IMR-90 (cell line): ENCODE measurements at regions not wholly inside any gene's neighbourhood (a gene's known extent, or its start where the extent isn't known, plus 50 kb on each side); places are given as distances from the start of the nearest gene placed in this dataset.

Experiments used
- ATAC-seq: fragments of 200-7000 bp; cut with Tn5 transposase; 2 replicates; pipeline ENCODE4 v1.9.1; 2020; ENCODE audit warnings: low read depth, mild to moderate bottlenecking, moderate library complexity
- BruUV-seq: library from RNA; stranded (reverse); fragments of 400-500 nt; replicated peaks from 2 replicates; lab custom pipeline; 2021; lab: Mats Ljungman, UMichigan
- CTCF ChIA-PET: fragments of 300-600 bp; formaldehyde crosslinking; extraction: SDS; loops from one replicate; lab custom pipeline; 2021; ENCODE audit warnings: antibody characterized with exemption; lab: Yijun Ruan, JAX
- POLR2A ChIA-PET: fragments of 300-600 bp; sonication (Branson Sonifier 250); formaldehyde crosslinking; loops from one replicate; lab custom pipeline; 2022; ENCODE audit warnings: antibody characterized with exemption; ENCODE audit not compliant: unreplicated experiment; lab: Charles Lee
- DNase-seq: peaks from one replicate; pipeline ENCODE4 v3.0.0; 2013
- H2AFZ ChIP-seq: replicated peaks from 2 replicates; pipeline ENCODE3; 2013; ENCODE audit warnings: low read length, mild to moderate bottlenecking; ENCODE audit not compliant: poor library complexity
- H2AK5ac ChIP-seq: 2 replicates; pipeline ENCODE4 v1.6.1; 2013; ENCODE audit warnings: low read depth, low read length, inconsistent platforms
- H2AK9ac ChIP-seq: replicated peaks from 2 replicates; pipeline ENCODE3; 2013; ENCODE audit warnings: mild to moderate bottlenecking, low read depth, low read length, moderate library complexity; ENCODE audit not compliant: poor library complexity
- H2BK120ac ChIP-seq: 2 replicates; pipeline ENCODE4 v1.6.1; 2013; ENCODE audit warnings: low read depth, low read length, inconsistent platforms
- H2BK15ac ChIP-seq: 3 replicates; pipeline ENCODE4 v1.6.1; 2013; ENCODE audit warnings: low read depth, low read length, inconsistent platforms
- H2BK20ac ChIP-seq: 2 replicates; pipeline ENCODE4 v1.6.1; 2013; ENCODE audit warnings: low read depth, mild to moderate bottlenecking, inconsistent platforms, low read length, moderate library complexity
- H2BK5ac ChIP-seq: 2 replicates; pipeline ENCODE4 v1.6.1; 2013; ENCODE audit warnings: mild to moderate bottlenecking, low read depth, low read length, inconsistent platforms; ENCODE audit not compliant: poor library complexity, severe bottlenecking
- H3K14ac ChIP-seq: replicated peaks from 2 replicates; pipeline ENCODE4 v1.6.1; 2013; ENCODE audit warnings: low read depth, low read length, inconsistent platforms
- H3K18ac ChIP-seq: 2 replicates; pipeline ENCODE4 v1.6.1; 2013; ENCODE audit warnings: low read depth, low read length, control low read depth
- H3K23ac ChIP-seq: 2 replicates; pipeline ENCODE4 v1.6.1; 2013; ENCODE audit warnings: low read depth, low read length, inconsistent platforms
- H3K27ac ChIP-seq: 2 replicates; pipeline ENCODE4 v1.5.1; 2013; ENCODE audit warnings: mild to moderate bottlenecking, control low read depth, low read length; ENCODE audit not compliant: insufficient read depth
- H3K27me3 ChIP-seq: 2 replicates; pipeline ENCODE4 v1.6.1; 2013; ENCODE audit warnings: low read length; ENCODE audit not compliant: control insufficient read depth, insufficient read depth
- H3K36me3 ChIP-seq: 2 replicates; pipeline ENCODE4 v1.6.1; 2013; ENCODE audit warnings: low read length, mixed read lengths; ENCODE audit not compliant: control insufficient read depth, insufficient read depth
- H3K4ac ChIP-seq: 2 replicates; pipeline ENCODE4 v1.6.1; 2013; ENCODE audit warnings: low read depth, low read length, inconsistent platforms
- H3K4me1 ChIP-seq: 2 replicates; pipeline ENCODE4 v1.6.1; 2013; ENCODE audit warnings: low read length, mixed read lengths; ENCODE audit not compliant: control insufficient read depth, insufficient read depth
- H3K4me2 ChIP-seq: 2 replicates; pipeline ENCODE4 v1.6.1; 2013; ENCODE audit warnings: low read depth, mild to moderate bottlenecking, control low read depth, low read length, moderate library complexity
- H3K4me3 ChIP-seq: 2 replicates; pipeline ENCODE4 v1.5.1; 2013; ENCODE audit warnings: low read depth, mild to moderate bottlenecking, control low read depth, low read length, moderate library complexity; ENCODE audit not compliant: insufficient read depth
- H3K56ac ChIP-seq: 2 replicates; pipeline ENCODE4 v1.6.1; 2013; ENCODE audit warnings: low read length, inconsistent platforms; ENCODE audit not compliant: insufficient read depth; ENCODE audit errors: extremely low read depth
- H3K79me1 ChIP-seq, 2 experiments: 2 replicates each; pipeline ENCODE4 v1.6.1; 2013; ENCODE audit warnings: low read length in 2 of 2, inconsistent platforms in 1 of 2, low read depth in 1 of 2
- H3K9ac ChIP-seq: 2 replicates; pipeline ENCODE4 v1.6.1; 2013; ENCODE audit warnings: low read depth, low read length, control low read depth
- H3K9me1 ChIP-seq: 2 replicates; pipeline ENCODE4 v1.6.1; 2013; ENCODE audit warnings: low read length, inconsistent platforms; ENCODE audit not compliant: insufficient read depth
- H3K9me3 ChIP-seq: 2 replicates; pipeline ENCODE4 v1.6.1; 2013; ENCODE audit warnings: low read length; ENCODE audit not compliant: control insufficient read depth, insufficient read depth
- H4K20me1 ChIP-seq: 2 replicates; pipeline ENCODE4 v1.6.1; 2013; ENCODE audit warnings: low read length, inconsistent platforms; ENCODE audit not compliant: insufficient read depth
- H4K5ac ChIP-seq: 2 replicates; pipeline ENCODE4 v1.6.1; 2013; ENCODE audit warnings: mild to moderate bottlenecking, low read depth, low read length, control low read depth
- H4K8ac ChIP-seq, 2 experiments: 2 replicates each; pipeline ENCODE4 v1.6.1; 2013; ENCODE audit warnings: low read depth in 2 of 2, low read length in 2 of 2, control low read depth in 1 of 2, inconsistent platforms in 1 of 2
- H4K91ac ChIP-seq: 2 replicates; pipeline ENCODE4 v1.6.1; 2013; ENCODE audit warnings: low read depth, low read length, inconsistent platforms; ENCODE audit not compliant: insufficient read depth
- BHLHE40 ChIP-seq: fragments of 150-350 bp; IDR thresholded peaks from 2 replicates; pipeline ENCODE4 v1.6.1; 2016; ENCODE audit warnings: mild to moderate bottlenecking, low read depth, low read length
- CEBPB ChIP-seq: IDR thresholded peaks from 2 replicates; pipeline ENCODE4 v1.6.1; 2012; ENCODE audit warnings: low read depth, low read length, improper control_type of control experiment
- CHD1 ChIP-seq: IDR thresholded peaks from 2 replicates; pipeline ENCODE4 v1.6.1; 2012; ENCODE audit warnings: low read depth, low read length, improper control_type of control experiment
- FOS ChIP-seq: fragments of 150-350 bp; IDR thresholded peaks from 2 replicates; pipeline ENCODE4 v1.6.1; 2016; ENCODE audit warnings: low read depth, low read length
- MAFK ChIP-seq: IDR thresholded peaks from 2 replicates; pipeline ENCODE4 v1.6.1; 2012; ENCODE audit warnings: low read depth, low read length, improper control_type of control experiment
- MAZ ChIP-seq: IDR thresholded peaks from 2 replicates; pipeline ENCODE4 v1.6.1; 2012; ENCODE audit warnings: low read depth, mild to moderate bottlenecking, low read length, improper control_type of control experiment, moderate library complexity, borderline replicate concordance
- NFE2L2 ChIP-seq: fragments of 150-350 bp; IDR thresholded peaks from 2 replicates; pipeline ENCODE4 v1.6.1; 2016; ENCODE audit warnings: low read depth, mild to moderate bottlenecking, low read length
- POLR2A ChIP-seq: IDR thresholded peaks from 2 replicates; pipeline ENCODE4 v1.6.1; 2012; ENCODE audit warnings: mild to moderate bottlenecking, low read depth, low read length
- RAD21 ChIP-seq: IDR thresholded peaks from 2 replicates; pipeline ENCODE4 v1.6.1; 2012; ENCODE audit warnings: low read length, improper control_type of control experiment
- RCOR1 ChIP-seq: IDR thresholded peaks from 2 replicates; pipeline ENCODE4 v1.6.1; 2012; ENCODE audit warnings: mild to moderate bottlenecking, low read length, improper control_type of control experiment; ENCODE audit not compliant: insufficient replicate concordance
- RFX5 ChIP-seq: IDR thresholded peaks from 2 replicates; pipeline ENCODE4 v1.8.0; 2012; ENCODE audit warnings: low read depth, mild to moderate bottlenecking, low read length, moderate library complexity
- SMC3 ChIP-seq: fragments of 150-350 bp; IDR thresholded peaks from 2 replicates; pipeline ENCODE4 v1.6.1; 2016; ENCODE audit warnings: low read depth, mild to moderate bottlenecking, antibody characterized with exemption, low read length, moderate library complexity
- WGBS, 2 experiments: methylation state at CpG; one replicate each; pipeline versions ENCODE4 v1.1.5 to v1.1.7; 2013; ENCODE audit warnings: missing lambda C conversion rate in 2 of 2; ENCODE audit not compliant: insufficient read length in 1 of 2; ENCODE audit errors: extremely low coverage in 2 of 2; 5-methylcytosine and 5-hydroxymethylcytosine counted together
- dilution Hi-C: fragments of 300-500 bp; cut with HindIII; formaldehyde crosslinking; loops from one replicate; pipeline ENCODE4 v1.14.3; 2018; ENCODE audit warnings: low sequenced_read_pairs; ENCODE audit not compliant: unreplicated experiment
- in situ Hi-C: fragments of 300-500 bp; cut with MboI; formaldehyde crosslinking; loops from 3 replicates; pipeline ENCODE4 v1.14.3; 2019; ENCODE audit warnings: low sequenced_read_pairs, inconsistent platforms, mixed read lengths
- intact Hi-C: fragments of 100-400 bp; cut with micrococcal nuclease; formaldehyde crosslinking; loops from 2 replicates; pipeline ENCODE4 v1.10.0; 2022
- TF ChIP-seq, protein P1 (sequence below): conservative IDR thresholded peaks from 2 replicates; pipeline ENCODE4 v1.5.1; 2012; ENCODE audit warnings: mild to moderate bottlenecking, low read depth, low read length, improper control_type of control experiment
- TF ChIP-seq, protein P2 (sequence below): fragments of 150-350 bp; IDR thresholded peaks from 2 replicates; pipeline ENCODE4 v1.6.1; 2016; ENCODE audit warnings: low read depth, mild to moderate bottlenecking, low read length, moderate library complexity, borderline replicate concordance
- TF ChIP-seq, protein P3 (sequence below): fragments of 150-350 bp; IDR thresholded peaks from 2 replicates; pipeline ENCODE4 v1.6.1; 2017; ENCODE audit warnings: mild to moderate bottlenecking, antibody characterized with exemption, low read length, low read depth

DNA sequence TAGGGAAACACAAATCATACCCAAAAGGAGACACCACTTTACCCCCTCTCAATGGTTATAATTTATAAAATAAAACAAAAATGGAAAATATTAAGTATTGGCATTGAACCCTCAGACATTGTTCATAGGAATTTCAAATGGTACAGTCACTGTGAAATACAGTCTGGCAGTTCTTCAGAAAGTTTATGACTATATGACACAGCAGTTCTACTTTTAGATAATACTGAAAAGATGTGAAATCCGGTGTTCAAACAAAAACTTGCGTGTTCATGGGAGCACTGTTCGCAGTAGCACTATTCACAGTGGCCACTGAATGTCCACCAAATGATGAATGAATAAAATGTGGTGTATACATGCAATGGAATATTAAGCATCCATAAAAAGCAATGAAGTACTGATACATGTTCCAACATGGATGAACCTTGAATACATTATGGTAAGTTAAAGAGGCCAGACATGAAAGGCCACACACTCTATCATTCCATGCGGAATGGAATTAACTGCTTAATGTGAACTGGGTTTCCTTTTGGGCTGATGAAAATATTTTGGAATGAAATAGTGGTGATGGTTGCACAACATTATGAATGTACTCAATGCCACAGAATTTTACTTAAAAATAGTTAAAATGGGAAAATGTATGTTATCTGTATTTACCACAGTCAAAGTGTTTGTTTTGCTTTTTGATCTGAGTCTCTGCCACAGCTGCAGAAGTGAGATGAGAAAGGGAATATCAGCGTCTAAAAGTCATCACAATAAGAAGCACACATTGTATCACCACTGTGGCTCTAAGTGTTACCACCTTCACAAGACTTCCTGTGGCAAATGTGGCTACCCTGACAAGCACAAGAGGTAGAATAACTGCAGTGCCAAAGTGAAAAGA lies 864.6 kb downstream of the SUCLG1 start:
- intact Hi-C loops (no loop called here), dilution Hi-C loops (no loop called here), in situ Hi-C loops (no loop called here)
- Histone ChIP-seq H3K27me3 (no peaks in the 10 kb centered on the region), H3K27ac (no peak overlapping the region), H3K9me1 (no peaks in the 10 kb centered on the region), H3K36me3 (no peaks in the 10 kb centered on the region), H3K23ac (no peak overlapping the region), H3K79me1 (no peaks in the 10 kb centered on the region), H2AK5ac (no peak overlapping the region), H3K14ac (no peak overlapping the region), H3K4me3 (no peak overlapping the region), H2BK15ac (no peak overlapping the region), H2BK5ac (no peak overlapping the region), H3K9ac (no peak overlapping the region), H2BK20ac (no peak overlapping the region), H3K4ac (no peak overlapping the region), H4K20me1 (no peaks in the 10 kb centered on the region), H2BK120ac (no peak overlapping the region), H4K8ac (no peak overlapping the region), H4K5ac (no peak overlapping the region), H3K4me2 (no peak overlapping the region), H4K91ac (no peak overlapping the region), H2AFZ (no peak overlapping the region), H2AK9ac (no peak overlapping the region), H3K4me1 (no peaks in the 10 kb centered on the region), H3K56ac (no peak overlapping the region), H3K9me3 (no peaks in the 10 kb centered on the region), H3K18ac (no peak overlapping the region)
- no TSS peak for BruUV-seq
- ATAC-seq (no peak), DNase-seq (no peak)
- POLR2A ChIA-PET = no interaction called here
- no CpG with 5 or more reads among the region's 5 CpGs for WGBS, 2 experiments
- CTCF ChIA-PET = interaction anchor here (0.8 kb wide), 1 partner anchor 8 kb away, joined by 3 read pairs; no protein-coding TSS in a partner anchor
- no peak for TF ChIP-seq RAD21
- no peak for TF ChIP-seq RFX5
- TF ChIP-seq SMC3 = no peak
- TF ChIP-seq, protein P1, sequence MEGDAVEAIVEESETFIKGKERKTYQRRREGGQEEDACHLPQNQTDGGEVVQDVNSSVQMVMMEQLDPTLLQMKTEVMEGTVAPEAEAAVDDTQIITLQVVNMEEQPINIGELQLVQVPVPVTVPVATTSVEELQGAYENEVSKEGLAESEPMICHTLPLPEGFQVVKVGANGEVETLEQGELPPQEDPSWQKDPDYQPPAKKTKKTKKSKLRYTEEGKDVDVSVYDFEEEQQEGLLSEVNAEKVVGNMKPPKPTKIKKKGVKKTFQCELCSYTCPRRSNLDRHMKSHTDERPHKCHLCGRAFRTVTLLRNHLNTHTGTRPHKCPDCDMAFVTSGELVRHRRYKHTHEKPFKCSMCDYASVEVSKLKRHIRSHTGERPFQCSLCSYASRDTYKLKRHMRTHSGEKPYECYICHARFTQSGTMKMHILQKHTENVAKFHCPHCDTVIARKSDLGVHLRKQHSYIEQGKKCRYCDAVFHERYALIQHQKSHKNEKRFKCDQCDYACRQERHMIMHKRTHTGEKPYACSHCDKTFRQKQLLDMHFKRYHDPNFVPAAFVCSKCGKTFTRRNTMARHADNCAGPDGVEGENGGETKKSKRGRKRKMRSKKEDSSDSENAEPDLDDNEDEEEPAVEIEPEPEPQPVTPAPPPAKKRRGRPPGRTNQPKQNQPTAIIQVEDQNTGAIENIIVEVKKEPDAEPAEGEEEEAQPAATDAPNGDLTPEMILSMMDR = no peak
- TF ChIP-seq CEBPB = no peak
- TF ChIP-seq, protein P2, sequence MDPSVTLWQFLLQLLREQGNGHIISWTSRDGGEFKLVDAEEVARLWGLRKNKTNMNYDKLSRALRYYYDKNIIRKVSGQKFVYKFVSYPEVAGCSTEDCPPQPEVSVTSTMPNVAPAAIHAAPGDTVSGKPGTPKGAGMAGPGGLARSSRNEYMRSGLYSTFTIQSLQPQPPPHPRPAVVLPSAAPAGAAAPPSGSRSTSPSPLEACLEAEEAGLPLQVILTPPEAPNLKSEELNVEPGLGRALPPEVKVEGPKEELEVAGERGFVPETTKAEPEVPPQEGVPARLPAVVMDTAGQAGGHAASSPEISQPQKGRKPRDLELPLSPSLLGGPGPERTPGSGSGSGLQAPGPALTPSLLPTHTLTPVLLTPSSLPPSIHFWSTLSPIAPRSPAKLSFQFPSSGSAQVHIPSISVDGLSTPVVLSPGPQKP = no peak
- no peak for TF ChIP-seq FOS
- no peak for TF ChIP-seq POLR2A
- no peak for TF ChIP-seq MAZ
- no peak for TF ChIP-seq CHD1
- no peak for TF ChIP-seq NFE2L2
- TF ChIP-seq, protein P3, sequence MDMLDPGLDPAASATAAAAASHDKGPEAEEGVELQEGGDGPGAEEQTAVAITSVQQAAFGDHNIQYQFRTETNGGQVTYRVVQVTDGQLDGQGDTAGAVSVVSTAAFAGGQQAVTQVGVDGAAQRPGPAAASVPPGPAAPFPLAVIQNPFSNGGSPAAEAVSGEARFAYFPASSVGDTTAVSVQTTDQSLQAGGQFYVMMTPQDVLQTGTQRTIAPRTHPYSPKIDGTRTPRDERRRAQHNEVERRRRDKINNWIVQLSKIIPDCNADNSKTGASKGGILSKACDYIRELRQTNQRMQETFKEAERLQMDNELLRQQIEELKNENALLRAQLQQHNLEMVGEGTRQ = no peak
- no peak for TF ChIP-seq MAFK
- no peak for TF ChIP-seq RCOR1
- no peak for TF ChIP-seq BHLHE40
